ENCODE measurements at regions not wholly inside any gene's neighbourhood (a gene's known extent, or its start where the extent isn't known, plus 50 kb on each side); places are given as distances from the start of the nearest gene placed in this dataset.
"Not testable (repeated sequence)": the region's sequence is repeated elsewhere in the genome, so short reads cannot be mapped to it uniquely, and the experiment has no call there.

GRCh38 chr22:48781868-48782267 is 1045.8 kb downstream of the BRD1 start:
- no peak for DNase-seq

DNA sequence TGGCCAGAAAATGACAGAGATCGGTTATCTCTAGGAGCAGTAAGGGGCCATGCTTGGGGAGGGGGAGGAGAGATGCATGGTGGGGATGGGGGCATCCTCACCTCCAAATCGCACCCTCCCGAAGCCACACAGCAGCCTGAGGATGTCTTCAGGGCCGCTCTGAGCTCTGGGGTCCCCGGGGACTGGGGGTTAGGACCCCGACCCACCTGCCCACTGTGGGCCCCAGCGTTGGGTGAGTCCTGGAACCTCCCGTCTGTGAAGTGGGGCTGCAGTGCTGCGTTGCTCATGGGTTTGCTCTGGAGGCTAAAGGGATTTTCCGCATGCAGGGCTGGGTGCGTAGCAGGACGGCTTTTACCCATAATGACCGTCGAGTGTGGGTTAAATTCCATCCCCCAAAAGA is 1046.3 kb downstream of the BRD1 start:
- DNase-seq: no peak

GRCh38 chr22:48780597-48781277 is 1046.9 kb downstream of the BRD1 start:
- no peak for DNase-seq

DNA sequence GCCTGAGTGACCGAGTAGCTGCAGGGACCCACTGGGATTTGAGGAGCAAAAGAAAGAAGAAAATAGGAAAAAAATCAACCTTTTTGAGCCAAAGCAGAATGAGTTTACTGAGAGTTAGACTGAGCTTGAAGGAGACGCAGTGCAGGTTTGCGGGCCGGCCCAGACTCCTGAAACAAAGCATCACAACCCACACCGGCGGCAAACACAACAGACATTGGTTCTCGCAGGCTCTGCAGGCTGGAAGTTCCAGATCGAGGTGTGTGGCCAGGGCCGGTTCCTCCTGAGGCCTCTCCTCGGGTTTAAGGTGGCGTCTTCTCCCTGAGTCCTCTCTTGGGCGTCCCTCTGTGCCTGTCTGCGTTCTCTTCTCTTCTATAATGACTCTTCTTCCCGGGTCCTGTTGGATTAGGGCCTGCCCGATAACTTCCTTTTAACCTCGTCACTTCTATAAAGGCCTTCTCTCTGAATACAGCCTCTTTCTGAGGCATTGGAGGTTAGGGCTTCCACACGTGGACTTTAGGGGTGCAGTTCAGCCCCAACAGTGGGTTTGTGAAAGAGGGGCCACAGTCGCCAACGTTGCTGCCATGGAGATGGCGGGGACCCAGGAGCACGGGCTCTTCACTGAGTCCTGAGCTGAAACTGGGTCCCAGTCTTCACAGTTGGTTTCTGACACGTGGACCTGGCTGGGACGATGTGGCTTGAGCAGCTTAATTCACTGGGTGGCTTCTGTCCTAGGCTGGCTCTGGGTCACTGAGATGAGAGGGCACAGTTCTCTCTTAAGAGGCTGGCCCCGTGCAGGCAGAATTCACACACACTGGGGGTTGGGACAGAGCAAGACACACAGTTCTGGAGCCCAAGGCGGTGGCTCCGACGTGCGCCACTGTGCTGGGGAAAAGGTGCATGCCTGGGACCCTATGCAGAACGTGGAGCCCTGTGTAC is 1047.7 kb downstream of the BRD1 start:
- DNase-seq: no peak

GRCh38 chr22:48779211-48779643 is 1048.4 kb downstream of the BRD1 start:
- no peak for DNase-seq

GRCh38 chr22:48778308-48779195 is 1049.1 kb downstream of the BRD1 start:
- no peak for DNase-seq

GRCh38 chr22:48772286-48772907 is 1055.3 kb downstream of the BRD1 start:
- no peak for DNase-seq

DNA sequence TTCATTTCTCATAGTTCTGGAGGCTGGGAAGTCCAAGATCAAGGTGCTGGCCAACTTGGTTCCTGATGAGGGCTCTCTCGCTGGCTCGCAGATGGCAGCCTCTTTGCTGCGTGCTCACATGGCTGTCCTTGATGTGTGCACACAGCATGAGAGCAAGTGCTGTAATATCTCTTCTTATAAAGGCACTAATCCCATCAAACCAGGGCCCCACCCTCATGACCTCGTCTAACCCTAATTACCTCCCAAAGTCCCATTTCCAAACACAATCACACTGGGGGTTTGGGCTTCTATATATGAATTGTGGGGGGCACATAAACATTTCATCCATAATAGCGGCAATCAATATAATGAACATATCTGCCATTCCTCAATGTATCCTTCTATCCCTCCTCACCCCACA is 1062.1 kb downstream of the BRD1 start:
- DNase-seq: no peak

- DNase-seq: no peak
Observed at GRCh38 chr22:48761546-48761945, 1066.1 kb downstream of the BRD1 start.

- no peak for DNase-seq
Observed at GRCh38 chr22:48760481-48761390, 1066.9 kb downstream of the BRD1 start.

- DNase-seq: no peak
Observed at GRCh38 chr22:48758881-48759875, 1068.5 kb downstream of the BRD1 start.

- DNase-seq: no peak
Observed at GRCh38 chr22:48757985-48758561, 1069.6 kb downstream of the BRD1 start.

DNA sequence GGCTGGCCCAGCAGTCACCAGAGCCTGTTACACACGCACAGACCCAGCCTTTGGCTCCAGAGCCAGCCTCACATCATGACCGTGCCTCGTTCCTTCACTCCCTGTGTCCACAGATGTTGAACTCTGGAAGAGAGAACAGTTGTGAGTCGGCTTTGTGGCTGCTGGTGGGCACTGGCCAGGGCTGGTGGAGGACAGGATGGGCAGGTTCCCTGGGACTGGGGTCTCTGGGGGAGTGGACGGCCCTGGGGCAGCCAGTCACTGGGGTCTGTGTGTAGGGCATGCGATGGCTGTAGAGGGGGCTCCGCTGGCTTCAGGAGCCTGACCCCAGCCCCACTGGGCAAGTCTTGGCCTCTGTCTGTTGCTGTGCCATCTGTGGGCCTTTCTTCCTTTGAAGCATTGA is 1070.1 kb downstream of the BRD1 start:
- no peak for DNase-seq

- DNase-seq: not testable (repeated sequence)
Observed at GRCh38 chr22:48757135-48757534, 1070.5 kb downstream of the BRD1 start.

- DNase-seq: no peak
Observed at GRCh38 chr22:48756146-48757111, 1071.2 kb downstream of the BRD1 start.

- DNase-seq: no peak
Observed at GRCh38 chr22:48755059-48755949, 1072.4 kb downstream of the BRD1 start.

DNA sequence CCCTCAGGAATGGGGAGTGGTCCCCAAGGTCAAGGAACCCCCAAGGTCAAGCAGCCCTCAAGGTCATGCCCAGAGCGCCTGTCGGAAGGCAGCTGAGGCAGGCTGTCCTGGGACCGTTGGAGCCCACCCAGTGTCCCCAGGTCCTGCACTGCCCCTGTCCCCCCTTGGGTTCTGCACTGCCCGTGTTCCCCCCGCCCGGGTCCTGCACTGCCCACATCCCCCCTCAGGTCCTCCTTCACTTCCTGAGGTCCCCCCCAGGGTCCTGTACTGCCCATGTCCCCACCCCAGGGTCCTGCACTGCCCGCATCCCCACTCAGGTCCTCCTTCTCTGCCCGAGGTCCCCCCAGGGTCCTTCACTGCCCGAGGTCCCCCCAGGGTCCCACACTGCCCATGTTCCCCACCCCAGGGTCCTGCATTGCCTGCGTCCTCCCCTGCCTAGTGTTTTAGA is 1073.0 kb downstream of the BRD1 start:
- no peak for DNase-seq

All from CD4-positive, alpha-beta T cell treated with Interleukin-17A for 4 hours (primary cell).